ENCODE measurements at regions not wholly inside any gene's neighbourhood (a gene's known extent, or its start where the extent isn't known, plus 50 kb on each side); places are given as distances from the start of the nearest gene placed in this dataset.

- Mint-ChIP-seq H3K4me1 (no peaks in the 10 kb centered on the region), H3K27ac (no peak overlapping the region), H3K36me3 (no peaks in the 10 kb centered on the region), H3K9me3 (peaks cover 0 to 6% (median 0%) of the 10 kb centered on the region in 11 donors), H3K4me3 (no peak overlapping the region), H3K27me3 (peaks cover 0 to 18% (median 0%) of the 10 kb centered on the region in 5 donors)
- Histone ChIP-seq H3K27ac (ENCODE audit: low read depth, low read length) (no peak overlapping the region), H3K4me3 (ENCODE audit: low read length) (no peak overlapping the region), H3K27me3 (ENCODE audit: control insufficient read depth in 2 of 2, insufficient read depth in 2 of 2, low read length in 2 of 2) (no peaks in the 10 kb centered on the region), H3K4me1 (ENCODE audit: control insufficient read depth in 2 of 2, insufficient read depth in 2 of 2, low read length in 2 of 2) (no peaks in the 10 kb centered on the region), H3K9me3 (ENCODE audit: control insufficient read depth in 2 of 3, low read length in 3 of 3) (no peaks in the 10 kb centered on the region), H3K36me3 (ENCODE audit: control insufficient read depth in 2 of 3, insufficient read depth in 3 of 3, low read length in 3 of 3) (no peaks in the 10 kb centered on the region)
- ATAC-seq = no peak
- CTCF ChIA-PET = no interaction called here
- intact Hi-C loops (cut with micrococcal nuclease) = no loop called here
- POLR2A ChIA-PET = no interaction called here
- DNase-seq = no peak
These were observed 145.7 kb upstream of the PHACTR3 start for GRCh38 chr20:59458645-59459044.

- Mint-ChIP-seq H3K9me3 (peaks cover 0 to 6% (median 0%) of the 10 kb centered on the region in 11 donors), H3K4me3 (no peak overlapping the region), H3K27ac (peak overlapping the region in 2 of 9 donors; percentile 27 to 34), H3K4me1 (no peaks in the 10 kb centered on the region), H3K27me3 (peaks cover 0 to 18% (median 0%) of the 10 kb centered on the region in 5 donors), H3K36me3 (no peaks in the 10 kb centered on the region)
- no peak for ATAC-seq
- intact Hi-C loops (cut with micrococcal nuclease) = no loop called here
- CTCF ChIA-PET = no interaction called here
- Histone ChIP-seq H3K27me3 (ENCODE audit: control insufficient read depth in 2 of 2, insufficient read depth in 2 of 2, low read length in 2 of 2) (no peaks in the 10 kb centered on the region), H3K27ac (ENCODE audit: low read depth, low read length) (no peak overlapping the region), H3K36me3 (ENCODE audit: control insufficient read depth in 2 of 3, insufficient read depth in 3 of 3, low read length in 3 of 3) (no peaks in the 10 kb centered on the region), H3K4me1 (ENCODE audit: control insufficient read depth in 2 of 2, insufficient read depth in 2 of 2, low read length in 2 of 2) (no peaks in the 10 kb centered on the region), H3K9me3 (ENCODE audit: control insufficient read depth in 2 of 3, low read length in 3 of 3) (no peaks in the 10 kb centered on the region), H3K4me3 (ENCODE audit: low read length) (no peak overlapping the region)
- DNase-seq = no peak
- POLR2A ChIA-PET = no interaction called here
These were observed 144.8 kb upstream of the PHACTR3 start for GRCh38 chr20:59459586-59459985.

DNA sequence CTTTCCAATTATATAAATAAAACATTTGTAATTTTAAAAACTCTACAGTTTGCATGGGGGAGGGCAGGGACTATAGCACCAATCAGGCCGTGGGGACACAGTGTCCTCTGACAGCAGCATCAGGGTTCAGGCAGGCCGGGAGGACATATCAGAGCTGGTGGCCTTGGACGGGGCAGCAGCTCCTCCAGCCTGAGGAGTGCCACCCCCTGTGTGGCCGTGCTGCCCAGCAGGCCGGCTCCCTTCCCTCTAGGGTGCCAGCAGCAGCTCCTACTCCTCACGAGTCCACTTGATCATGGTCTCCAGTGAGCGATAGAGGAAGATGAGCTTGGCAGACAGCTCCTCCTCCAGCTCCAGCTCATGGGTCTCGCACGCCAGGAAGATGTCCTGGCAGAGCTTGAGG lies 144.0 kb upstream of the PHACTR3 start:
- intact Hi-C loops (cut with micrococcal nuclease) = no loop called here
- Histone ChIP-seq H3K9me3 (ENCODE audit: control insufficient read depth in 2 of 3, low read length in 3 of 3) (no peaks in the 10 kb centered on the region), H3K4me1 (ENCODE audit: control insufficient read depth in 2 of 2, insufficient read depth in 2 of 2, low read length in 2 of 2) (no peaks in the 10 kb centered on the region), H3K27me3 (ENCODE audit: control insufficient read depth in 2 of 2, insufficient read depth in 2 of 2, low read length in 2 of 2) (no peaks in the 10 kb centered on the region), H3K36me3 (ENCODE audit: control insufficient read depth in 2 of 3, insufficient read depth in 3 of 3, low read length in 3 of 3) (no peaks in the 10 kb centered on the region), H3K27ac (ENCODE audit: low read depth, low read length) (no peak overlapping the region), H3K4me3 (ENCODE audit: low read length) (no peak overlapping the region)
- Mint-ChIP-seq H3K27ac (no peak overlapping the region), H3K4me1 (no peaks in the 10 kb centered on the region), H3K4me3 (no peak overlapping the region), H3K36me3 (no peaks in the 10 kb centered on the region), H3K9me3 (peaks cover 0 to 6% (median 0%) of the 10 kb centered on the region in 11 donors), H3K27me3 (peaks cover 0 to 15% (median 0%) of the 10 kb centered on the region in 5 donors)
- ChIA-PET CTCF (no interaction called here), POLR2A (no interaction called here)
- ATAC-seq (no peak), DNase-seq (no peak)

DNA sequence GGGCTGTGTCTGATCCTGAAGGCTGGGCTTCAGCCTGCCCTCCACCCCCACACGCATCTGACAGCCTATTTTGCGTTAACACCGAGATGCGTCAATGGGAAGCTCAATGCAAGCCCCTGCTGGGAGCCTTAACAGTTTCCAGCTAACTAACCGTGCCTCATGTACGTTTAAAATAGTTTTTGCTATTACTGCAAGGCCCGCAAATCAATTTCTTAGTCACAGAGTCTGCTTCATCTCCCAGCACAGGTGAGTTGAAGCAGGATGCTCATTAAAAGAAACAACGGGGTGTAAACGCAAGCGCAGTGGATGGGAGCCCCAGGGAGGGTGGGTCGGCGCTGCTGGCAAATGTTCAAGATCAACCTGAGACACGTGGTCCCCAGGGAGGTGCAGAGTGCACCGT lies 142.8 kb upstream of the PHACTR3 start:
- POLR2A ChIA-PET = no interaction called here
- no peak overlapping the region for H3K4me3 ChIP-seq (ENCODE audit: low read length)
- H3K4me1 Mint-ChIP-seq = no peaks in the 10 kb centered on the region
- intact Hi-C loops (cut with micrococcal nuclease) = no loop called here
- no peaks in the 10 kb centered on the region for H3K36me3 ChIP-seq (ENCODE audit: control insufficient read depth in 2 of 3, insufficient read depth in 3 of 3, low read length in 3 of 3)
- ATAC-seq = no peak
- peaks cover 0 to 6% (median 0%) of the 10 kb centered on the region in 11 donors for H3K9me3 Mint-ChIP-seq
- DNase-seq = no peak
- CTCF ChIA-PET = no interaction called here
- H3K4me1 ChIP-seq (ENCODE audit: control insufficient read depth in 2 of 2, insufficient read depth in 2 of 2, low read length in 2 of 2) = no peaks in the 10 kb centered on the region
- H3K27ac Mint-ChIP-seq = no peak overlapping the region
- H3K4me3 Mint-ChIP-seq = no peak overlapping the region
- H3K36me3 Mint-ChIP-seq = no peaks in the 10 kb centered on the region
- H3K27me3 ChIP-seq (ENCODE audit: control insufficient read depth in 2 of 2, insufficient read depth in 2 of 2, low read length in 2 of 2) = no peaks in the 10 kb centered on the region
- H3K27ac ChIP-seq (ENCODE audit: low read depth, low read length) = no peak overlapping the region
- H3K27me3 Mint-ChIP-seq = peaks cover 0 to 17% (median 0%) of the 10 kb centered on the region in 5 donors
- H3K9me3 ChIP-seq (ENCODE audit: control insufficient read depth in 2 of 3, low read length in 3 of 3) = no peaks in the 10 kb centered on the region

DNA sequence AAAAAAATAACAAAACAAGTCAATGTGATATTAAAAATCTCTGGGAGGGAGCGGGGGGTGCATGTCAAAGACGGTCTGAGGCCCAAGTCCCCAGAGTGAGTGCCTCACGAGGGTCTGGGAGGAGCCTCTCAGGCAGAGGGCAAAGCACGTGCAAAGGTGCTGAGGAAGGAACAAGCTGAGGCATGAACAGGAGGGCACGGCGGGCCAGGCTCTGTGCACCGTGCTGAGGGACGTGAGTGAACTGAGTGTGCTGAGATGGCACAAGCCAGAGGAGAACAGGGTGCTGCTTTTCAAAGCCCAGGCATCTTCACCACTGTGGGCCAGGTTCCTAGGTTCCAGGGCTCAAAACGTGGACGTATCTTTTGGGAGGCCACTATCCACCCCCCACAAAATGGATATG lies 142.1 kb upstream of the PHACTR3 start:
- Mint-ChIP-seq H3K9me3 (peaks cover 0 to 6% (median 0%) of the 10 kb centered on the region in 11 donors), H3K4me3 (no peak overlapping the region), H3K27me3 (peaks cover 0 to 17% (median 0%) of the 10 kb centered on the region in 5 donors), H3K4me1 (no peaks in the 10 kb centered on the region), H3K36me3 (no peaks in the 10 kb centered on the region), H3K27ac (no peak overlapping the region)
- H3K4me1 ChIP-seq (ENCODE audit: control insufficient read depth in 2 of 2, insufficient read depth in 2 of 2, low read length in 2 of 2) = no peaks in the 10 kb centered on the region
- H3K27me3 ChIP-seq (ENCODE audit: control insufficient read depth in 2 of 2, insufficient read depth in 2 of 2, low read length in 2 of 2) = no peaks in the 10 kb centered on the region
- DNase-seq (no peak), ATAC-seq (no peak)
- ChIA-PET POLR2A (no interaction called here), CTCF (no interaction called here)
- intact Hi-C loops (cut with micrococcal nuclease) = no loop called here
- no peak overlapping the region for H3K4me3 ChIP-seq (ENCODE audit: low read length)
- no peak overlapping the region for H3K27ac ChIP-seq (ENCODE audit: low read depth, low read length)
- H3K9me3 ChIP-seq (ENCODE audit: control insufficient read depth in 2 of 3, low read length in 3 of 3) = no peaks in the 10 kb centered on the region
- no peaks in the 10 kb centered on the region for H3K36me3 ChIP-seq (ENCODE audit: control insufficient read depth in 2 of 3, insufficient read depth in 3 of 3, low read length in 3 of 3)

DNA sequence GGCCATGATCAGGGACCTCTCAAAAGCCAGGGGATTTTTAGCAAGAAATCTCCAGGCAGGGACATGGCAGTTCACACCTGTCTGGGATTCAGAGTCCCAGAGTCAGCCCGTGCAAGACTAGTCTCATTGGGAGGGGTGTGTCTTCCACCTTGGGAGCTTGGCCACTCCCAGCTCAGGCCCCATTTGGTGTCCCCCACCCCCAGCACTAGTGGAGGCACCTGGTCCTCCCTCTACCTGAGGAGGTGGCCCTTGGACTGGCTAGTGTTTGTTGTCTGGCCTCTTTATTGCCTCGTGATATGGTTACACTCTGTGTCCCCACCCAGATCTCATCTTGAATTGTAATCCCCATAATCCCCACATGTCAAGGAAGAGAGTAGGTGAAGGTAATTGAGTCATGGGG lies 140.8 kb upstream of the PHACTR3 start:
- H3K4me3 Mint-ChIP-seq = no peak overlapping the region
- H3K27ac ChIP-seq (ENCODE audit: low read depth, low read length) = no peak overlapping the region

GRCh38 chr20:59466107-59466815 lies 138.1 kb upstream of the PHACTR3 start:
- Mint-ChIP-seq H3K27me3 (peaks cover 0 to 7% (median 0%) of the 10 kb centered on the region in 5 donors), H3K9me3 (no peaks in the 10 kb centered on the region), H3K27ac (no peak overlapping the region), H3K4me3 (no peak overlapping the region), H3K36me3 (no peaks in the 10 kb centered on the region), H3K4me1 (peaks cover 0 to 1% (median 0%) of the 10 kb centered on the region in 7 donors)
- intact Hi-C loops (cut with micrococcal nuclease) = no loop called here
- Histone ChIP-seq H3K4me1 (ENCODE audit: control insufficient read depth in 2 of 2, insufficient read depth in 2 of 2, low read length in 2 of 2) (no peaks in the 10 kb centered on the region), H3K27me3 (ENCODE audit: control insufficient read depth in 2 of 2, insufficient read depth in 2 of 2, low read length in 2 of 2) (no peaks in the 10 kb centered on the region), H3K4me3 (ENCODE audit: low read length) (no peak overlapping the region), H3K27ac (ENCODE audit: low read depth, low read length) (no peak overlapping the region), H3K9me3 (ENCODE audit: control insufficient read depth in 2 of 3, low read length in 3 of 3) (no peaks in the 10 kb centered on the region), H3K36me3 (ENCODE audit: control insufficient read depth in 2 of 3, insufficient read depth in 3 of 3, low read length in 3 of 3) (no peaks in the 10 kb centered on the region)
- ATAC-seq = no peak
- DNase-seq = no peak
- ChIA-PET POLR2A (no interaction called here), CTCF (no interaction called here)

More for the DNA sequence above, 140.8 kb upstream of the PHACTR3 start:
- no peaks in the 10 kb centered on the region for H3K36me3 ChIP-seq (ENCODE audit: control insufficient read depth in 2 of 3, insufficient read depth in 3 of 3, low read length in 3 of 3)
- H3K9me3 ChIP-seq (ENCODE audit: control insufficient read depth in 2 of 3, low read length in 3 of 3) = no peaks in the 10 kb centered on the region
- ChIA-PET POLR2A (no interaction called here), CTCF (no interaction called here)
- no peaks in the 10 kb centered on the region for H3K4me1 ChIP-seq (ENCODE audit: control insufficient read depth in 2 of 2, insufficient read depth in 2 of 2, low read length in 2 of 2)
- H3K4me3 ChIP-seq (ENCODE audit: low read length) = no peak overlapping the region
- Mint-ChIP-seq H3K9me3 (peaks cover 0 to 6% (median 0%) of the 10 kb centered on the region in 11 donors), H3K36me3 (no peaks in the 10 kb centered on the region), H3K27ac (no peak overlapping the region), H3K27me3 (peaks cover 0 to 17% (median 0%) of the 10 kb centered on the region in 5 donors), H3K4me1 (no peaks in the 10 kb centered on the region)
- no peak for ATAC-seq
- no peak for DNase-seq
- no peaks in the 10 kb centered on the region for H3K27me3 ChIP-seq (ENCODE audit: control insufficient read depth in 2 of 2, insufficient read depth in 2 of 2, low read length in 2 of 2)
- intact Hi-C loops (cut with micrococcal nuclease) = no loop called here
